ENCODE measurements at regions not wholly inside any gene's neighbourhood (a gene's known extent, or its start where the extent isn't known, plus 50 kb on each side); places are given as distances from the start of the nearest gene placed in this dataset.

- Histone ChIP-seq H3K27me3 (ENCODE audit: control insufficient read depth in 2 of 2, insufficient read depth in 2 of 2, low read length in 2 of 2) (no peaks in the 10 kb centered on the region), H3K4me3 (replicated peaks in 1 of 3; ENCODE audit: insufficient read depth in 1 of 3, low read depth in 1 of 3, low read length in 3 of 3) (no peak overlapping the region), H3K4me1 (ENCODE audit: control insufficient read depth, extremely low read depth, insufficient read depth, low read length) (no peaks in the 10 kb centered on the region), H3K79me2 (ENCODE audit: control insufficient read depth, insufficient read depth, low read length) (no peaks in the 10 kb centered on the region), H3K9me3 (replicated peaks; ENCODE audit: control insufficient read depth, insufficient read depth, low read length) (no peaks in the 10 kb centered on the region), H3K36me3 (ENCODE audit: control insufficient read depth in 2 of 2, extremely low read depth in 1 of 2, insufficient read depth in 2 of 2, low read length in 2 of 2) (no peaks in the 10 kb centered on the region), H3K27ac (ENCODE audit: insufficient read depth, low read depth, low read length) (no peak overlapping the region), H2AFZ (ENCODE audit: low read depth, low read length) (no peak overlapping the region), H3K9ac (replicated peaks; ENCODE audit: extremely low read depth, insufficient read depth, low read length) (no peak overlapping the region), H3K9me1 (replicated peaks; ENCODE audit: control insufficient read depth, extremely low read depth, insufficient read depth, low read length) (no peaks in the 10 kb centered on the region), H3K4me2 (ENCODE audit: insufficient read depth, low read length) (no peak overlapping the region), H4K20me1 (replicated peaks; ENCODE audit: control insufficient read depth, extremely low read depth, insufficient read depth, low read length) (no peaks in the 10 kb centered on the region)
- DNase-seq (ENCODE audit: low read depth, low spot score) (no peak), FAIRE-seq (no peak)
- dilution Hi-C loops (cut with MboI; ENCODE audit: extremely low pct_ligation_motif_present, low sequenced_read_pairs) (no loop called here), intact Hi-C loops (cut with micrococcal nuclease) (no loop called here)
- no peak for TF ChIP-seq POLR2A (IDR thresholded peaks at IDR 0.05; ENCODE audit: low read depth, low read length)
- CTCF ChIA-PET, result interaction anchor here (0.8 kb wide), 1 partner anchor 153 kb away, joined by 3 read pairs; no protein-coding TSS in a partner anchor
- POLR2A ChIA-PET, result no interaction called here
- BruUV-seq (replicated peaks), result no TSS peak
These were observed 1711.4 kb upstream of the PIK3C3 start for GRCh38 chr18:40243607-40244006.

- BruUV-seq (replicated peaks), result no TSS peak
These were observed 1719.2 kb upstream of the PIK3C3 start for GRCh38 chr18:40235836-40236235.

More at GRCh38 chr18:40235836-40236235, 1719.2 kb upstream of the PIK3C3 start:
- Histone ChIP-seq H3K36me3 (ENCODE audit: control insufficient read depth in 2 of 2, extremely low read depth in 1 of 2, insufficient read depth in 2 of 2, low read length in 2 of 2) (no peaks in the 10 kb centered on the region), H4K20me1 (replicated peaks; ENCODE audit: control insufficient read depth, extremely low read depth, insufficient read depth, low read length) (no peaks in the 10 kb centered on the region), H3K9ac (replicated peaks; ENCODE audit: extremely low read depth, insufficient read depth, low read length) (no peak overlapping the region), H3K9me1 (replicated peaks; ENCODE audit: control insufficient read depth, extremely low read depth, insufficient read depth, low read length) (no peaks in the 10 kb centered on the region), H3K4me1 (ENCODE audit: control insufficient read depth, extremely low read depth, insufficient read depth, low read length) (no peaks in the 10 kb centered on the region), H3K4me3 (replicated peaks in 1 of 3; ENCODE audit: insufficient read depth in 1 of 3, low read depth in 1 of 3, low read length in 3 of 3) (no peak overlapping the region), H3K79me2 (ENCODE audit: control insufficient read depth, insufficient read depth, low read length) (no peaks in the 10 kb centered on the region), H3K9me3 (replicated peaks; ENCODE audit: control insufficient read depth, insufficient read depth, low read length) (no peaks in the 10 kb centered on the region), H3K27ac (ENCODE audit: insufficient read depth, low read depth, low read length) (no peak overlapping the region), H2AFZ (ENCODE audit: low read depth, low read length) (no peak overlapping the region), H3K4me2 (ENCODE audit: insufficient read depth, low read length) (no peak overlapping the region), H3K27me3 (ENCODE audit: control insufficient read depth in 2 of 2, insufficient read depth in 2 of 2, low read length in 2 of 2) (no peaks in the 10 kb centered on the region)
- ChIA-PET CTCF (interaction anchor here (1.8 kb wide), 1 partner anchor 11 kb away, joined by 4 read pairs; no protein-coding TSS in a partner anchor), POLR2A (no interaction called here)
- dilution Hi-C loops (cut with MboI; ENCODE audit: extremely low pct_ligation_motif_present, low sequenced_read_pairs) (no loop called here), intact Hi-C loops (cut with micrococcal nuclease) (no loop called here)
- TF ChIP-seq GATA2 (IDR thresholded peaks at IDR 0.05; ENCODE audit: insufficient read depth, insufficient read length, low read depth, low read length) (no peak), CTCF (IDR thresholded peaks at IDR 0.05; ENCODE audit: extremely low read depth in 1 of 2, insufficient read depth in 1 of 2, low read depth in 1 of 2, low read length in 2 of 2) (no peak), JUN (IDR thresholded peaks at IDR 0.05; ENCODE audit: borderline replicate concordance, insufficient read depth, insufficient read length, low read depth) (no peak), POLR2A (IDR thresholded peaks at IDR 0.05; ENCODE audit: low read depth, low read length) (no peak), MYC (IDR thresholded peaks at IDR 0.05; ENCODE audit: low read depth, low read length) (no peak), POLR2AphosphoS5 (IDR thresholded peaks at IDR 0.05; ENCODE audit: insufficient read depth, low read depth, low read length) (no peak), EZH2 (IDR thresholded peaks at IDR 0.05; ENCODE audit: borderline replicate concordance, low read depth, low read length, severe bottlenecking) (no peak), MAX (IDR thresholded peaks at IDR 0.05; ENCODE audit: insufficient read depth, insufficient read length) (no peak), FOS (IDR thresholded peaks at IDR 0.05; ENCODE audit: borderline replicate concordance, insufficient read depth, low read length) (no peak)
- DNase-seq (ENCODE audit: low read depth, low spot score) (no peak), FAIRE-seq (no peak)

All from endothelial cell of umbilical vein (primary cell).